A204.1 (cell line): ENCODE measurements at regions not wholly inside any gene's neighbourhood (a gene's known extent, or its start where the extent isn't known, plus 50 kb on each side); places are given as distances from the start of the nearest gene placed in this dataset.

Experiments used
- FAIRE-seq: peaks from 2 replicates; lab custom pipeline; 2012; peaks lifted over from hg19 to GRCh38; lab: Jason Lieb, UNC

- no peak for FAIRE-seq
Measured at GRCh38 chr4:27184508-27185155, 324.0 kb downstream of the STIM2 start.

GRCh38 chr4:27186710-27187109 is 326.1 kb downstream of the STIM2 start:
- FAIRE-seq: no peak

GRCh38 chr4:27187786-27188185 is 327.1 kb downstream of the STIM2 start:
- no peak for FAIRE-seq

- FAIRE-seq: no peak
Measured at GRCh38 chr4:27189683-27190082, 329.0 kb downstream of the STIM2 start.

- FAIRE-seq: no peak
Measured at GRCh38 chr4:27191592-27191991, 331.0 kb downstream of the STIM2 start.

GRCh38 chr4:27194599-27195176 is 334.0 kb downstream of the STIM2 start:
- no peak for FAIRE-seq

GRCh38 chr4:27198246-27198645 is 337.6 kb downstream of the STIM2 start:
- no peak for FAIRE-seq

GRCh38 chr4:27198971-27199370 is 338.3 kb downstream of the STIM2 start:
- FAIRE-seq: no peak

GRCh38 chr4:27206009-27206408 is 345.4 kb downstream of the STIM2 start:
- no peak for FAIRE-seq

- FAIRE-seq: no peak
Measured at GRCh38 chr4:27210956-27211355, 350.3 kb downstream of the STIM2 start.

- FAIRE-seq: no peak
Measured at GRCh38 chr4:27214010-27214409, 353.4 kb downstream of the STIM2 start.

- FAIRE-seq: no peak
Measured at GRCh38 chr4:27215220-27215826, 354.7 kb downstream of the STIM2 start.

- FAIRE-seq: no peak
Measured at GRCh38 chr4:27217261-27217769, 356.7 kb downstream of the STIM2 start.

GRCh38 chr4:27218013-27218412 is 357.4 kb downstream of the STIM2 start:
- FAIRE-seq: no peak

- no peak for FAIRE-seq
Measured at GRCh38 chr4:27223326-27223725, 362.7 kb downstream of the STIM2 start.

- FAIRE-seq: no peak
Measured at GRCh38 chr4:27233531-27233930, 372.9 kb downstream of the STIM2 start.

- no peak for FAIRE-seq
Measured at GRCh38 chr4:27234306-27234899, 373.8 kb downstream of the STIM2 start.

GRCh38 chr4:27239641-27240040 is 379.0 kb downstream of the STIM2 start:
- FAIRE-seq: no peak

GRCh38 chr4:27242217-27242616 is 381.6 kb downstream of the STIM2 start:
- FAIRE-seq: no peak

GRCh38 chr4:27245216-27245615 is 384.6 kb downstream of the STIM2 start:
- FAIRE-seq: no peak

GRCh38 chr4:27248829-27249228 is 388.2 kb downstream of the STIM2 start:
- no peak for FAIRE-seq

- FAIRE-seq: no peak
Measured at GRCh38 chr4:27251771-27252170, 391.1 kb downstream of the STIM2 start.

GRCh38 chr4:27267339-27267969 is 406.8 kb downstream of the STIM2 start:
- no peak for FAIRE-seq
